HG02642 (cell line): ENCODE measurements at regions not wholly inside any gene's neighbourhood (a gene's known extent, or its start where the extent isn't known, plus 50 kb on each side); places are given as distances from the start of the nearest gene placed in this dataset.

Source experiments
- ATAC-seq: cut with Tn5 transposase; IDR thresholded peaks from one replicate; pipeline ENCODE4 v1.9.1; 2021; ENCODE audit warnings: mild to moderate bottlenecking; ENCODE audit not compliant: unreplicated experiment, poor library complexity

DNA sequence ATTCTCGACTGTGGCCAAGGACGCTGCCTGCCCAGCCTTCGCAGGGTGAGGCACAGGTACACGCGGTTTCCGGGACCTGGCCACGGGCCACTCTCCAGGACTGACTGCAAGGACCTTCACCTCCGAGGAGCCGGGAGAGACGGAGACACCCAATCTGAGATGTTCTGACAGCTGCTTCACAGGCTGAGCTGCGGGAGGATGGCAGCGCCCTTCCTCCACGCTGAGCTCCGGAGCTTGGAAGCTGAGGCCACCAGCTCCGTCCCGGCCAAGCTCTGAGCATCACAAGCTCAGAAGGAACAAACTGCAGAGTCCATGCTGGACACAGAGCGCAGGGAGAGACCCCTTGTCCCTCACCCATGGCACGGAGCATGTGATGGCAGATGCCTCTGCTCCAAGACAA is 71.1 kb upstream of the CTDP1 start:
- ATAC-seq, result no peak

DNA sequence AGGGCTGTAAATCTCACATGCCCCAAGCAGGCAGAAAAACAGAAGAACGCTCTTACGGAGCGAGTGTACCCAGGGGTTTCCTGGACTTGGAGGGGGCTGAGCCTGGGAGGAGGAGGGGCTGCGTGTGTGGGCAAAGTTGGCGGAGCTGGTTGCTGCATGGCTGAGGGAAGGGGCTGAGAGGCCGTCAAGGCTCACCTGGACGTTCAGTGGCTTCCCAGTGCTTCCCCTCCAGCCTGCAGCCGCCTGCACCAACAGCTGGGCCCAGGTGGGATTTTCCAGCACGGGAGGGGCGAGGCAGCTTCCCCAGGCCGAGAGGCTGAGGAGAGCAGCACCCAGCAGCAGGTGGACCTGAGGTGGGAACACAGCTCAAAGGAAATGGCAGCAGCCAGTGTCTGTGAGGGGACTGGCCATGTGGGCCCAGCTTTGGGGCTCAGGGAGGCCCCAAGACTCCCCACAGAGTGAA is 70.6 kb upstream of the CTDP1 start:
- no peak for ATAC-seq

DNA sequence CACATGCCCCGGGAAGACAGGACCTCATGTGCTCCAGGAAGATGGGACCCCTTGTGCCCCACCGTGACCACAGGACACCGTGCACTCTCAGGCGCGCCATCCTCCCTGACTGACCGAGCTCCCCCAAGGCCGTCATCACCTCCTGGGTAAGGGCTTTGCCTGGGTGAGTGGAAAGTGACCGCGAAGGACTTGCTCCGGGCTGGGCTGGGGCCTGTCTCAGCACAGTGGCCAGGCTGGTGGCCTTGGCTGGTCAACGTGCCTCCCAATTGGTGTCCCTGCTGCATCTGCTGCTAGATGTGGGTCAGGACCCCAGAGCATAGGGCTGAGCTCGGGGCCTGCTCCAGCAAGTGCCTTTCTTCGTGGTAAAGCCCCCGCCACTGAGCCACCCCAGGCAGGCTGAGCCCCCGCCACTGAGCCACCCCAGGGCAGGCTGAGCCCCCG is 69.7 kb upstream of the CTDP1 start:
- ATAC-seq, result no peak

DNA sequence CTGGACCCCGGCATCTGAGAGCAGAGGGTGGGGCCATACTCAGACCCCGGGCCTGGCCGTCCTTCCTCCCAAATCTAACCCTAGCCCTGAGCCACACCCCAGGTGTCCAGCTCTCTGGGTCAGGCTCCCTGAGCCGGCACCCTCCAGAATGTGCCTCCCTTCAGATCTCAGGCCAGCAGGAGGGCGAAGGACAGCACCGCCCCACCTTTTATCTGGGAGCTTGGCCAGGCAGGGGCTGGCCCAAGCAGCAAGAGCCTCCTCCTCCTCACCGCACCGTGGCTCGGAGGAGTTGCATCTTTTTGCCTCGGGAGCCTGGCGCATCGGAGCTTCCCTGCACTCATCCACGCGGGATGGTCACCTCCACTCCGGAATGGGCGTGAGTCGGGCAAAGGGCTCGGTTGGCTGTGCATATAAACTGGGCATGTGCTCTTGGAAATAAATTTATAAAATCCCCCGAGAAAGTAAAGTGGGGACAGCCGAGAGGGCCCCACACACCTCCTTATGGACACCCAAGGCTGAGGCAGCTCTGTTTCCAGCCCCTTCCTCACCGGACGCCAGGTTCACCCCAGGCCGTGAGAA is 69.1 kb upstream of the CTDP1 start:
- no peak for ATAC-seq

DNA sequence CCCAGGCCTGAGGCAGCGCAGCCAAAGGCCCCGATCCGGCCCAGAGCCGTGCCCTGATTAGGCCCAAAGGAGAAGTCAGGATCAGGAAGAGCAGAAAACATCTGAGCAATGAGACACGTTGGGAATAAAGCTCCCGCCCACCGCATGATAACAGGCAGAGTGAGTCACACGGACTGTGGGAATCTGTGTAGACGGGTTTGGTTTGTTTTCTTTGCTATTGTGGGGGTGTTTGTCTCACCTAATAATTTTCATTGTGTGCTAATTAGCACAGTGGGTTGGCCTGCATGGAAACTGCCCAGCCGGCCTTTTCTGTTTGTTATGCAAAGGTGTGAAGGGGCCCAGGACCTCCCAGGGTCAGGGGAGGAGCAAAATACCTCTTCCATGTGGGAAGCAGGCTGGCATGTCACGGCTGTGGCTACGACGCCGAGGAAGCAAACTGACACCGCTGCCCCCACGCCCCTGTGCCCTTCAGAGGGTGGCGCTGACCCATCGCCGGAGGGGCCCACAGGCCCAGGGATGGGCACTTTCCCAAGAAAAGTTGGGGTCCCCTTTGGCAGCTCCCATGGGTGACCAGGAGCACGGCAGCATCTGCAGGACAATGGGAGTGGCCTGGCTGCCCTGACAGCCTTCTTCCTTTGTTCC is 68.4 kb upstream of the CTDP1 start:
- ATAC-seq, result no peak

DNA sequence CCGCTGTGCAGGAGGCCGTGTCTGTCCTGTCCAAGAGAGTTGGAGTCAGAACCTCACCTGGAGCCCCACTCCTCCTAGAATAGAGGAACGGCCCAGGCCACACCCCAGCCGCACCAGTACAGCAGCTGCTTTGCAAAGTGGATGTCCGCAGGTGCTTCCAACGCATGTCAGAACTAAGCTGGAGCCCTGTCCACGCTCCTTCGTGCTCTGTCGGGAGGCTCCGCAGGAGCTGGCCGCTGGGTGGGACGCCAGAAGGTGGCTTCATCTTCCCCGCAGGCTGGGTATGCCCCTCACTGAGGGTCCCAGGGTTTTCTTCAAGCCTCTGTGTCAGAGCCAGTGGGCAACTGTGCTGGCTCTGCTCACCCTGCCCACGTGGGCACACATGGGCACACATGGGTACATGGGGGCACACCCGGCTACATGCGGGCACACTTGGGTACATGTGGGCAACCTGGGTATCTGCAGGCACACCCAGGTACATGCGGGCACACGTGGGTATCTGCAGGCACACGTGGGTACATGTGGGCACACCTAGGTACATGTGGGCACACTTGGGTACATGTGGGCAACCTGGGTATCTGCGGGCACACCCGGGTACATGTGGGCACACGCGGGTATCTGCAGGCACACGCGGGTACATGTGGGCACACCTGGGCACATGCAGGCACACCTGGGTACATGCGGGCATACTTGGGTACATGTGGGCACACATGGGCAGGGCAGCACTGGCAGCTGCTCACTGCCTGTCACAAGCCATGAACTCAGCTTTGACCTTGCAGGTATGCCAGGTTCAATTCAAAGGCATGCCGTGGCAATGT is 67.1 kb upstream of the CTDP1 start:
- no peak for ATAC-seq

DNA sequence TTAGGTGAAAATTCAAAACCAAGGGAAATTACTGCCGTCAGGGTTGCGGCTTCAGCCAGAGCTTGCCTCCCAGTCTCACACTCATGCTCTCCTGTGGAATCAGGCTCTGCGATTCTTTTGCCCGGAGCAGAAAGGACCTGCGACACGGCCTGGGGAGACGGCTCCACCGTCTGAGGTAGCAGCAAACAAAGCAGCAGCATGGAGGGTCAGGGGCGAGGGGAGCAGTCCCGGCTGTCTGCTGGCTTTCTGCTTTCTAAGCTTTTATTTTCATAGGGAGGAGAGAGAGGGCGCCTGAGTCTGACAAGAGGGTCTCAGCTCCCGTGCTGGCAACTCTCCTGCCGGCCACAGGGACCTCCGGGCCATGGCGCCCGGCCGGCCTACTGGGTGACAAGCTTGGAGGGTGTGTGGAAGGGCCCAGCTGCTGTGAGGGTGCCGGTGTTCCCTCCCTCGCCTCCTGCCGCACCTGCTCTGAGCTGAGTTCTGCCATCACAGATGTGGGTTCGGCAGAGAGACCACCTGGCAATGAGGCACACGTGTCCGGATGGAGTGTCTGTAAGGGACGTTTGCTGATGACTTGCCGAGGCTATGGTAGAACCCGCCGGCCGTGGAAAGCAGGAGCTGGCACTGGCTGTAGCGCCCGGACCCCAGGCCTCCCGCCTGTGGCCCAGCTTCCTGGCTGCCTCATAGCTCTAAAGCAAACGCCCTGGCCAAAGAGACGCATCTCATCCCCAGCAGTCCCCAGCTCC is 66.2 kb upstream of the CTDP1 start:
- ATAC-seq, result no peak

DNA sequence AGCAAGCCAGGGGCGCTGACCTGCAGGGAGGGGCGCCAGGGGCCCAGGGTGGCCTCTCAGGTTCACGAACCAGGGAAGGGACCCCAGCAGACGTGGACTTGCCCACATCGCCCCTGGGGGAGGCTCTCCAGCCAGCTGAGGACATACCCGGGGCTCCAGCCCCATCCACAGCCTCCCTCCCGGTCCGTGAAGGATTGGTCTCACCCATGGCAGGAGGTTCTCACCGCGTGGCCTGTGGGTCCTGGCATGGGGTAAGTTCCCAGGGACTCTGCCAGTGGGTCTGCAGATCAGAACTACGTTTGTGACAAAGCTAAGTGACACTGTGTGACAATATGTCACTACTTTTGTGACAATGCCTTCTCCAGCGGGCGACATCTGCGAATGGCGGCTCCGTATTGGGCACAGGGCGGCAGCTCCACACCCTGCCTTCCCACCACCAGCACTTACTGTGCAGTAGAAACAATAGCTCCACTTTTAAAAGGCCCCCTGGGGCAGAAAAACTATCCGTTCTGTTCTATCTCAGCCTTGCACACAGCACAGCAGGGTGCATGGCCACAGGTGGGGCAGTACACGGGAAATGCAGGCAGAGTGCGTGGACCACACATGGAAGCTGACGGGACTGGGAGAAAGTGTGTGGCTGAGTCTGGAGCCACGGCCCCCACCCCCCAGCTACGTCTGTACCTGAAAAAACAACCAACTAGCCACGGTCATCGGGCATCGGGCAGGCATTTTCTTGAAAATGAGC is 65.2 kb upstream of the CTDP1 start:
- ATAC-seq, result no peak

DNA sequence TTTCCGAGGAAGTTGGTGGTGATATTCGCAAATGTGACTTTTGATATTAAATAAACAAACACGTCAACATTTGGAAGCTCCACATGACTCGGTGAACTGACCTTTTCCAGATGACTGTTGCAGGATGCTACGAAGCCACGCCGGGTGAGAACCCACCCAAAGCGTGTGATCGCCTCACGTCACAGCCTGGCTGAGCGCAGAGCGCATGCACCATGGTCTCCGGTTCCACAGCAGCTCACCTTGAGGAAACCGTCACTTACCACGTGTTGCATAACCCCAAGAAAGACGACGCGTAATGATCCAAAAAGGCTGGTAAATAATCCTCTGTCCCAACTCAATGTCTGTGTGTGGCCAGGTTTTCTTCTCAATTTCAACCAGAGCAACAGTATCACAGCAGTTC is 64.5 kb upstream of the CTDP1 start:
- ATAC-seq, result no peak

DNA sequence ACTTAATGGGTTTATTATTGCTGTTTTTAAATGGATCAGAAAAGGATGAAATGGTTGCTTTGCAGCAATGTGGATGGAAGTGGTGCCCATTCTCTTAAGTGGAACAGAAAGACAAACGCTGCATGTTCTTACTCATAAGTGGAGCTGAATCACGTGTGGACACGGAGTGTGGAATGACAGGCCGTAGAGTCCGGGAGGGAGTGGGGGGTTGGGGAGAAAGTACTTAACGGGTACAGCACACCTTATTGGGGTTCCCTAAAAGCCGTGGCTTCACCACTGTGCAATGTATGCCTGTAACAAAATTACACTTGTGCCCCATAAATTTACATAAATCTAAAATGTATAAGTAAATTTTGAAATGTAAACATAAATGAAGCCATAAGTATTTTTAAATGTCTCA is 64.0 kb upstream of the CTDP1 start:
- ATAC-seq, result no peak

DNA sequence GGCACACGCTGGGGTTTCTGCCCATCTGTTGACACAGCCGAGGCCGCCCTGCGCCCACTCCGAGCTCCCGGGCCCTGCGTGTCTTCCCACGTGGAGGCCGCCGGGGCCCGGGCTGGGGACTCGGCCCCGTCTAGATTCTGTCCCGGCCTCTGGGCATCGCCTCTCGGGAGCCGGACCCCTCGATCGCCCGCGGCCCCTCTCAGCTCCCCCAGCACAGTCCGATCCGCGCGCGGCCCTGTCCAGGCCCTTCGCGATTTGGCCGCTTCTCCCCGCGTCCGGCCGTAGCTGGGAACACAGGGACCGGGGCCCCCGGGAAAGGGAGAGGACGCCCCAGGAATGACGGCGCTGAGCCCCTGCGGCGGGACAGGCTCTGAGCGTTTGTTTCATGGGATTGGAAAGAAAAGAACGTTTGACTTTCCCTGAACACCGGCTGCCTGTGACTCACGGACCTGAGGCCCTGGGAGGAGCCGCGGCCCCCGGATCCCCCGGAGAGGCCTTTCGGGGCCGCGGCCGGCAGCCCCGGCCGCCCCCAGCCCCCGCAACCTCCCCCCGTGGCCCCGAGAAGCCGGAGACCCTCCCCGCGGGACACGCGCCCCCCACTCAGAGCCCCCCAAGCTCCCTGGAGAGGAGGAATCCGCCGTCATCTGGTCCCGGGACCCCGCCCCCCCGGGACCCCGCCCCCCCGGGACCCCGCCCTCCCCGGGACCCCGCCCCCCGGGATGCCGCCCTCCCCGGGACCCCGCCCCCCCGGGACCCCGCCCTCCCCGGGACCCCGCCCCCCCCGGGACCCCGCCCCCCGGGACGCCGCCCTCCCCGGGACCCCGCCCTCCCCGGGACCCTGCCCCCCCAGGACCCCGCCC is 62.7 kb upstream of the CTDP1 start:
- no peak for ATAC-seq

DNA sequence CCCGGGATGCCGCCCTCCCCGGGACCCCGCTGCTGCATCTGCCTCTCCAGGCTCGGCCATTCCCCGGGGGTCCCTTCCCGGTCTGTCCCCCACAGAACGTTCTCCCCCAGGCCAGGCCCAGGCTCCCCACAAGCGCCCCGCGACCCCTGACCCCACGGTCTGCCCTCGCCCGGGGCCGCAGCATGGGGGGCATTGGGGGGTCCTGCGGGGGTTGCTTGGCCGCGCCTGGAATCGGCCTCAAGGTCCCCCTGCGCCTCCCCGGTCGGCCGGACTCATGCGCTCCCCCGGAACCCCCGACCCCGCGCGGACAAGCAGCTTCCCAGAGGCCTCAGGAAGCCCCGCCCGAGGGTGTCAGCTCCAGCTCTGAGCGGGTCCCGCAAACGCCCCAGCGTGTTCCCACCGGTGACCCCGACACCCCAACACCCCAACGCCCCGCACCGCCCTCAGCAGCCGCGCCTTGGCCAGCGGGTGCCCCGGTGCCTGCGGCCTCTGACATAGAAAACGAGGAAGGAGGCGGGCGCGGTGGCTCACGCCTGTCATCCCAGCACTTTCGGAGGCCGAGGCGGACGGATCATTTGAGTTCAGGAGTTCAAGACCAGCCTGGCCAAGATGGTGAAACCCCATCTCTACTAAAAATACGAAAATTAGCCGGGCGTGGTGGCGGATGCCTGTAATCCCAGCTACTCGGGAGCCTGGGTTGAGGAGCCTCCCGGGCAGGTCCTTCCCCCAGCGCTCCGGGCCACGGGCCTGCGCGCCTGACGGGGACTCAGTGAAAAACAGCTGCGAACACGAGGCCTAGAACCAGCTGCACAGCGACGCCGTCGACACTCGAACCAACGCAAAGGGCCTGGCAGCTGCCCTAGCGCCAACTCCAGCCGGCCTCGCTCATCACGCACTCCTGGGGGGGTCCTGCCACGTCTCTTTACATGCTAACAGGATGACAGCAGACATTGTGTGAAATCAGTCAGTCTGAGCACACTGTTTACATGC is 61.8 kb upstream of the CTDP1 start:
- no peak for ATAC-seq

DNA sequence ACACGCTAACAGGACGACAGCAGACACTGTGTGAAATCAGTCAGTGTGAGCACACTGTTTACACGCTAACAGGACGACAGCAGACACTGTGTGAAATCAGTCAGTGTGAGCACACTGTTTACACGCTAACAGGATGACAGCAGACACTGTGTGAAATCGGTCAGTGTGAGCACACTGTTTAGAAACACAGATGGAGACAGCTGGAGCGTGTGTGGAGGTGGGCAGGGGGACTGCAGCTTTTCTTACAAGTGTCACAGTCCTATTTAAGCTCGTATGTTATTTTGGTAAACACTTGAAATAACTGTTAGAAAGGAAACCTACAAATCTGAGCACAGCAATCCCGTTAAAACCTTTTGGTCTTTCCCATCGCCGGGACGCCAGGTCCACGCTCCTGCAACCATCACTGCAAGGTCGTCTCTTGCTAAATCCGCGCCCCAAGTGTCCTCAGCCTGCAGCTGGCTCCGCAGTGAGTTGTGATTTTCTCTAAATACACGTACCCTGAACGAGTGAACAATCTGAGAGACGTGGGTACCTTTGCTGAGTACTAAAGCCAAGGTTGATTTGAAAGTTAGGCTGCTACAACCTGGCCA is 58.9 kb upstream of the CTDP1 start:
- ATAC-seq, result no peak

DNA sequence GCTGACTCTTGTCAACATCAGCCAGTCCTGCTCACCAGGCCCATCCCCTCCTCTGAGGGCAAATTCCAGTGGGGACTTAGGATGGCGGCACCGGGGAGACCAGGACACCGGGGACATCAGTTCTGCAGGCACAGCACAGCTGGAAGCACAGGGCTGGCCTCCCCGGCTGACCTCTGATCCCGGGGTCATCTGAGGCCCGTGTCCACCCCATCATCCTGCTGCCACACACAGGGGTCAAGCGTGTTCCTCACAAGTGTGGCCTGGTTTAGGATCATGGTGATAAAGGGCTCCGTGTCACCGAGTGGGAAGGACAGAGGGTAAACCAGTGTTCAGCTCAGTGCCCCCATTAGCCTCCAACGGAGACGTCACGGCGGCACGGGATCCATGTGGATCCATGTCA is 58.1 kb upstream of the CTDP1 start:
- ATAC-seq, result no peak

DNA sequence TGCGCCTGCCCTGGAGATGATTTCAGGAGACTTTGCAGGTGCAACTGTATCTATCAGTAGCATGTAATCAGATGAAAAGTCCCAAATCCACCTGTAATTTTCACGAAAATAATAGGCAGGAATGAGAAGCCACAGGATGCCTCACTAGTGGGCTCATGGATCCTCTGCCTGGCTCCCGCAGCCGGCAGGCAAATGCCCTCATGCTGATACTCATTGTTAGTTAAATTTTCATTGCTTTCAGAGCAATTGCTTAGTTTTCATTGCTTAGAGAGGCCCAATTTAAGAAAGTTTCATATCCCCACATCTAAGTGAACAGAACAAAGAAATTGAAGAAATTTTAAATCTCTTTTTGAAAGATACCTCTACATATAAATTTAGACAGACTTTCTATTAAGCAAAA is 57.6 kb upstream of the CTDP1 start:
- no peak for ATAC-seq

DNA sequence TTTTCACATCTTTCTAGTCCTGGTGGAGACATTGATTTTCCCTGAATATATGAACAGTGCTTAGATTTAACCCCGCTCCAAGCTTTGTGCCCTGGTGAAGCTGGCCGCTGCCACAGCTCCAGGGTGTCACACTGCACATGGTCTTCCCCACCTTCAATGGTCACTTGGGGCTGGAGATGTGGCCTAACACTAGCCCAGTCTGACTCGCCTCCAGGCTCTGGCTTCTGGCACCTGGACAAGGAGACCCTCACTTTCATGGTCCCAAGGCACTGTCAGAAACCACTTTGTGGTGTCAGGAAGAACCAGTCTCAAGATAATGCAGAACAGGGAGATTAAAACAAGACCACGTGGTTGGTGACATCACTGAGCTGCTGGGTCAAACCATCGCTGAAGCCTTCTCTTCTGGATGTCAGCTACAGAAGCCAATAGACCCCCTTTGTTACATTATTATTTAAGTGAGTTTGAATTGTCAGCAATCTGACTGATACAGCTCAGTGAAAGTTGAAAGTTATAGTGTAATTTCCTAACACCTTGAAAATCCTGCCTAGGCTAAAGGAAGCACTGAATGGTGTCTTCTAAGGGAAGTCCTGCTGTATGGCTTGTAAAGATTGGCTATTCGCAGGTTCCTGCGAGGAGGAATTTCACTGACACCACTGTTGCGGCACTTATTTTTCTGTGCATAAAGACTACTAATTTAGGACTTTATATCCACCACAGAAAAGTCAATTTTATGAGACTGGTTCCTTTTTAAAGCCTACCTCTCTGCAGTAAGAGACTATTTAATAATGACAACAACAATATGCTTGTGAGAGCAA is 55.0 kb upstream of the CTDP1 start:
- ATAC-seq, result peak; percentile 28
